ENCODE measurements at regions not wholly inside any gene's neighbourhood (a gene's known extent, or its start where the extent isn't known, plus 50 kb on each side); places are given as distances from the start of the nearest gene placed in this dataset.

DNA sequence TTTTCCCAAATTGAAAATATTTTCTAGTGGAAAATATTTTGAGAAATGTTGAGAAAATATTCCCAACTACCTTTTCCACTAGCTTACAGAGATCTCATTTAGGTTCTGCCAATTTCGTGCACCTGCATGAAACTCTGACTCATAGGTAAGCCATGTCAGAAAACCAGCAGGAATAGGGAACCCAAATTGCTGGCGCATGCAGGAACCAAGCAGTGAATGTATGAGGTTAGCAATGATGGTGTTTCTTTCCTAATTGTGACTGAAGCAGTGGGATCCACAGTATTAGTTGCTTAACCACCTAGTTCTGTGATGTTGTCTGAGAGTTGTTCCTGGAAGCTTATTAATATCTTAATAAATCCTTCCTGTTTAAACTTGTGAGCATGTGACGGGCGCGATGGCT lies 381.0 kb upstream of the TRAM1L1 start:
- Histone ChIP-seq H3K36me3 (no peaks in the 10 kb centered on the region), H3K4me3 (no peak overlapping the region), H3K4me1 (no peaks in the 10 kb centered on the region), H3K27ac (no peak overlapping the region), H3K27me3 (no peaks in the 10 kb centered on the region), H3K9me3 (no peaks in the 10 kb centered on the region)
- TF ChIP-seq EP300 (IDR thresholded peaks at IDR 0.05) (no peak), POLR2AphosphoS5 (IDR thresholded peaks at IDR 0.05) (no peak), POLR2A (IDR thresholded peaks at IDR 0.05) (no peak)
- TF ChIP-seq, protein P1, sequence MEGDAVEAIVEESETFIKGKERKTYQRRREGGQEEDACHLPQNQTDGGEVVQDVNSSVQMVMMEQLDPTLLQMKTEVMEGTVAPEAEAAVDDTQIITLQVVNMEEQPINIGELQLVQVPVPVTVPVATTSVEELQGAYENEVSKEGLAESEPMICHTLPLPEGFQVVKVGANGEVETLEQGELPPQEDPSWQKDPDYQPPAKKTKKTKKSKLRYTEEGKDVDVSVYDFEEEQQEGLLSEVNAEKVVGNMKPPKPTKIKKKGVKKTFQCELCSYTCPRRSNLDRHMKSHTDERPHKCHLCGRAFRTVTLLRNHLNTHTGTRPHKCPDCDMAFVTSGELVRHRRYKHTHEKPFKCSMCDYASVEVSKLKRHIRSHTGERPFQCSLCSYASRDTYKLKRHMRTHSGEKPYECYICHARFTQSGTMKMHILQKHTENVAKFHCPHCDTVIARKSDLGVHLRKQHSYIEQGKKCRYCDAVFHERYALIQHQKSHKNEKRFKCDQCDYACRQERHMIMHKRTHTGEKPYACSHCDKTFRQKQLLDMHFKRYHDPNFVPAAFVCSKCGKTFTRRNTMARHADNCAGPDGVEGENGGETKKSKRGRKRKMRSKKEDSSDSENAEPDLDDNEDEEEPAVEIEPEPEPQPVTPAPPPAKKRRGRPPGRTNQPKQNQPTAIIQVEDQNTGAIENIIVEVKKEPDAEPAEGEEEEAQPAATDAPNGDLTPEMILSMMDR (IDR thresholded peaks at IDR 0.05): no peak
- no peak for ATAC-seq
- 77 to 88% methylated on average over 5 of the region's 5 CpGs for WGBS, 2 donors (ENCODE audit: low coverage in 1 of 2)

DNA sequence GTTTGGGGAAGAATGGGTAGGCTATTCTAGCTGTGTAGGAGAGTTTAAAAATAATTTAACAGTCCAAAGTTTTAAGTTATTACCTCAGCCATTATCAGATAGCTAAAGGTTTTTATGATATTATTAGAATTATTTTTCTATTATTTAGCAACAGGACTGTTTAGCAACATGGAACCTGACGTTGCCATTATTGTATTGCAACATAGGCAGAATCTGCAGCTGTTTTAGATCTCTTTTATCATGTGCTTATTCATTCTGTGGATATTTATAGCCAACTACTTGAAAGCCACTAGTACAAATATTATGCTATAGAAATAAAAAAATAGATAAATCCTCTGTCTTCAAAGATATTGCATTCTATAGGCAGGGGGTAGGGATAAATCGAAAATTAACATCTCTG lies 382.0 kb upstream of the TRAM1L1 start:
- Histone ChIP-seq H3K9me3 (no peaks in the 10 kb centered on the region), H3K27me3 (no peaks in the 10 kb centered on the region), H3K36me3 (no peaks in the 10 kb centered on the region), H3K27ac (no peak overlapping the region), H3K4me1 (no peaks in the 10 kb centered on the region), H3K4me3 (no peak overlapping the region)
- WGBS, 2 donors (ENCODE audit: low coverage in 1 of 2): 26 to 30% methylated on average over 2 of the region's 2 CpGs
- no peak for TF ChIP-seq POLR2AphosphoS5 (IDR thresholded peaks at IDR 0.05)
- no peak for ATAC-seq

DNA sequence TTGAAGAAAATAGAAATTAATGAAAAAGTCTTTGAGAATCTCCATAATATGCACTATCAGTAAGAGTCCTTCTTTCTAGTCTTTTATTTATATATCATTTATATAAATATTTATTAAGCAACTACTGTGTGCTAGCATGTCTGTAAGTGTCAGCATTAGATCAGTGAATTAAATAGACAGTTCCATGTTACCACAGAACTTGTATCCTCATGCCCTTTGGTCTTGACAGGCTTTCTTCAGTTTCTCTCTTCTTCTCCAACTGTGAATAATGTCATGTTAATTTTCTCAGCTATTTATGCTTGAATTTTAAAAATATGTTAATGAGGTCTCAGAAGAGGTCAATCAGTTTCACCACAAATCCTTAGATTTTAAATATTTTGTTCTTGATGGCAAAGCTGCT lies 389.6 kb upstream of the TRAM1L1 start:
- TF ChIP-seq, protein P1 (IDR thresholded peaks at IDR 0.05): no peak
- no peak for TF ChIP-seq EP300 (IDR thresholded peaks at IDR 0.05)
- no peak for TF ChIP-seq POLR2AphosphoS5 (IDR thresholded peaks at IDR 0.05)
- no peak for TF ChIP-seq POLR2A (IDR thresholded peaks at IDR 0.05)
- H3K36me3 ChIP-seq: no peaks in the 10 kb centered on the region
- H3K4me1 ChIP-seq: no peaks in the 10 kb centered on the region
- H3K9me3 ChIP-seq: no peaks in the 10 kb centered on the region
- ATAC-seq: no peak
- H3K4me3 ChIP-seq: no peak overlapping the region
- no peak overlapping the region for H3K27ac ChIP-seq
- no peaks in the 10 kb centered on the region for H3K27me3 ChIP-seq

DNA sequence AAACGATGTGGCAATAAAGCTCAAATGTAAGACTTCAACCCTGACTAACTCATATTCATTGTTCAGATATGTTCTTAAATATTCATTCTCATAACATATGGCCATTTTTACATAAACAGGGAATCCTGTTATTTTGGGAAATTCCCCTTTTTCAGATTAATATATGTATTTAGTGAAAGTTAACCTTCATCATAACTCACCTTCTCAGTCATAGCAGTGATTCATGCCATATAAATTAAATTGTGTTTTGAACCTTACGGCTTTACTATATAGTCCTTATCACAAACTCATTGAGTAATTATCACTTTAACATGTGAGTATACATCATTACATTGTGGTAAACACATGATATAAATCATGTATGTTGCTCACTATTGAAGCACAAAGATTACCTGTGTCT lies 392.5 kb upstream of the TRAM1L1 start:
- H3K27ac ChIP-seq: no peak overlapping the region
- WGBS, 2 donors (ENCODE audit: low coverage in 1 of 2): 86 to 96% methylated on average over 2 of the region's 2 CpGs
- H3K36me3 ChIP-seq: no peaks in the 10 kb centered on the region
- no peaks in the 10 kb centered on the region for H3K9me3 ChIP-seq
- H3K4me3 ChIP-seq: no peak overlapping the region
- no peaks in the 10 kb centered on the region for H3K27me3 ChIP-seq
- no peaks in the 10 kb centered on the region for H3K4me1 ChIP-seq
- no peak for TF ChIP-seq POLR2A (IDR thresholded peaks at IDR 0.05)
- TF ChIP-seq, protein P1 (IDR thresholded peaks at IDR 0.05): no peak
- TF ChIP-seq EP300 (IDR thresholded peaks at IDR 0.05): no peak
- no peak for TF ChIP-seq POLR2AphosphoS5 (IDR thresholded peaks at IDR 0.05)
- ATAC-seq: no peak

DNA sequence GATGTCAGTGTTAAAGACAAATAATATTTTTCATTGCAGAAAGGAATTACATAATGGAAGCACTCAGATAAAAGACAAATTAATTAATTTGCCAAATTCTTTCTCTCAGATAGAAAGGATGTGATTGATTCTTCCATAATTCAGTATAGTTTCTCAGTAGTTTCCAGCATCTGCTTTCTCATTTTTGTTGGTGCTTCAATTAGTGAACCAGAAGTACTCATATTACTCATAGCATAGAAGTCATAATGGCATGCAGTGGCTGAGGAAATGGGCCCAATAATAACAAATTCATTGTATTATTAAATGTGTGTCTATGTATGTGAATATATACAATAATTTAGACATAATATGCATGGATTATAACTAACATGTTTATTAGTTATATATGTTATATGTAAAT lies 393.3 kb upstream of the TRAM1L1 start:
- no peaks in the 10 kb centered on the region for H3K4me1 ChIP-seq
- H3K4me3 ChIP-seq: no peak overlapping the region
- no peak overlapping the region for H3K27ac ChIP-seq
- no peak for ATAC-seq
- no peaks in the 10 kb centered on the region for H3K27me3 ChIP-seq
- H3K36me3 ChIP-seq: no peaks in the 10 kb centered on the region
- TF ChIP-seq POLR2AphosphoS5 (IDR thresholded peaks at IDR 0.05) (no peak), EP300 (IDR thresholded peaks at IDR 0.05) (no peak), POLR2A (IDR thresholded peaks at IDR 0.05) (no peak)
- TF ChIP-seq, protein P1 (IDR thresholded peaks at IDR 0.05): no peak
- H3K9me3 ChIP-seq: no peaks in the 10 kb centered on the region

DNA sequence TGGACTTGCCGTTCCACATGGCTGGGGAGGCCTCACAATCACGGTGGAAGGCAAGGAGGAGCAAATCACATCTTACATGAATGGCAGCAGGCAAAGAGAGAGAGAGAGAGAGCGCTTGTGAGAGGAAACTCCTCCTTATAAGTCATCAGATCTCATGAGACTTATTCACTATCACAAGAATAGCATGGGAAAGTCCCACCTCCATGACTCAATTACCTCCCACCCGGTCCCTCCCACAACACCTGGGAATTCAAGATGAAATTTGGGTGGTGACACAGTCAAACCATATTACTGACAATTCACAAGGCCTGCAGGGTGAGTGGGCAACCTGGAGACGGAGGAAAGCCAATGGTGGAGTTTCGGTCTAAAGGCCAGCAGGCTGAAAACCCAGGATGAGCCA lies 394.3 kb upstream of the TRAM1L1 start:
- H3K27ac ChIP-seq: no peak overlapping the region
- H3K36me3 ChIP-seq: no peaks in the 10 kb centered on the region
- WGBS, 2 donors (ENCODE audit: low coverage in 1 of 2): 84 to 91% methylated on average over 4 to 6 of the region's 6 CpGs
- TF ChIP-seq POLR2A (IDR thresholded peaks at IDR 0.05) (no peak), POLR2AphosphoS5 (IDR thresholded peaks at IDR 0.05) (no peak), EP300 (IDR thresholded peaks at IDR 0.05) (no peak)
- TF ChIP-seq, protein P1 (IDR thresholded peaks at IDR 0.05): no peak
- H3K27me3 ChIP-seq: no peaks in the 10 kb centered on the region
- H3K4me3 ChIP-seq: no peak overlapping the region
- ATAC-seq: no peak
- H3K9me3 ChIP-seq: no peaks in the 10 kb centered on the region
- no peaks in the 10 kb centered on the region for H3K4me1 ChIP-seq

All from gastroesophageal sphincter (tissue), 4 donors.